Lower leg skin (tissue), 4 donors: ENCODE measurements at regions not wholly inside any gene's neighbourhood (a gene's known extent, or its start where the extent isn't known, plus 50 kb on each side); places are given as distances from the start of the nearest gene placed in this dataset.
A peak's percentile ranks its signal among the peaks of the same experiment; 100 is the strongest.

Experiments used
- DNase-seq, 2 donors: peaks; one replicate each; pipeline ENCODE4 v3.0.0-alpha.2; 2019; ENCODE audit warnings: low spot score in 2 of 2
- H3K4me3 ChIP-seq: fragments of 200-600 bp; sonication (generic); 2 replicates; pipeline ENCODE4 v1.5.1; 2017; ENCODE audit warnings: mild to moderate bottlenecking, low read depth; ENCODE audit not compliant: poor library complexity, severe bottlenecking
- CTCF ChIP-seq, 3 donors: fragments of 450-650 bp; IDR thresholded peaks; one replicate each; pipeline ENCODE4 v1.5.1; 2016; ENCODE audit warnings: antibody characterized with exemption in 3 of 3, mild to moderate bottlenecking in 3 of 3, moderate library complexity in 2 of 3
- POLR2A ChIP-seq, 2 donors: fragments of 450-650 bp; IDR thresholded peaks; one replicate each; pipeline ENCODE4 v1.6.1; 2016 to 2017; ENCODE audit warnings: antibody characterized with exemption in 2 of 2, mild to moderate bottlenecking in 1 of 2, moderate library complexity in 1 of 2
- WGBS, 2 donors: methylation state at CpG; one replicate each; pipeline ENCODE4 v1.1.5; 2018; 5-methylcytosine and 5-hydroxymethylcytosine counted together
- intact Hi-C: fragments of 100-400 bp; cut with DNase I; formaldehyde crosslinking; loops from one replicate; pipeline ENCODE4 v1.15.0; 2023; ENCODE audit warnings: low total_unique reads

- WGBS, 2 donors: 72 to 77% methylated on average over 3 of the region's 3 CpGs
These were observed 174.2 kb downstream of the BUD13 start for GRCh38 chr11:116598556-116598955.

GRCh38 chr11:116598036-116598435 lies 174.8 kb downstream of the BUD13 start:
- WGBS, 2 donors: 81 to 82% methylated on average over 6 of the region's 6 CpGs
- no peak for TF ChIP-seq POLR2A (IDR thresholded peaks at IDR 0.05)
- no peak for TF ChIP-seq CTCF (IDR thresholded peaks at IDR 0.05)
- no peak overlapping the region for H3K4me3 ChIP-seq
- intact Hi-C loops: no loop called here
- peak in 1 of 2 donors; percentile 36 for DNase-seq

More at GRCh38 chr11:116598556-116598955, 174.2 kb downstream of the BUD13 start:
- no peak for TF ChIP-seq POLR2A (IDR thresholded peaks at IDR 0.05)
- no peak for TF ChIP-seq CTCF (IDR thresholded peaks at IDR 0.05)
- intact Hi-C loops: no loop called here
- peak in 1 of 2 donors; percentile 56 for DNase-seq
- no peak overlapping the region for H3K4me3 ChIP-seq

- DNase-seq: peak in 1 of 2 donors; percentile 61
- TF ChIP-seq CTCF (IDR thresholded peaks at IDR 0.05) (no peak), POLR2A (IDR thresholded peaks at IDR 0.05) (no peak)
- H3K4me3 ChIP-seq: no peak overlapping the region
- intact Hi-C loops: no loop called here
- 62 to 65% methylated on average over 10 to 12 of the region's 12 CpGs for WGBS, 2 donors
These were observed 176.2 kb downstream of the BUD13 start for GRCh38 chr11:116596346-116597260.

- TF ChIP-seq POLR2A (IDR thresholded peaks at IDR 0.05) (no peak), CTCF (IDR thresholded peaks at IDR 0.05) (no peak)
- DNase-seq: no peak
- 75 to 77% methylated on average over 13 of the region's 13 CpGs for WGBS, 2 donors
- intact Hi-C loops: no loop called here
- H3K4me3 ChIP-seq: no peak overlapping the region
These were observed 177.4 kb downstream of the BUD13 start for GRCh38 chr11:116595305-116595880.

GRCh38 chr11:116590844-116591570 lies 181.8 kb downstream of the BUD13 start:
- DNase-seq: no peak
- intact Hi-C loops: no loop called here
- H3K4me3 ChIP-seq: no peak overlapping the region
- 63 to 74% methylated on average over 10 of the region's 10 CpGs for WGBS, 2 donors
- TF ChIP-seq POLR2A (IDR thresholded peaks at IDR 0.05) (no peak), CTCF (IDR thresholded peaks at IDR 0.05) (no peak)
